ENCODE measurements at regions not wholly inside any gene's neighbourhood (a gene's known extent, or its start where the extent isn't known, plus 50 kb on each side); places are given as distances from the start of the nearest gene placed in this dataset.

DNA sequence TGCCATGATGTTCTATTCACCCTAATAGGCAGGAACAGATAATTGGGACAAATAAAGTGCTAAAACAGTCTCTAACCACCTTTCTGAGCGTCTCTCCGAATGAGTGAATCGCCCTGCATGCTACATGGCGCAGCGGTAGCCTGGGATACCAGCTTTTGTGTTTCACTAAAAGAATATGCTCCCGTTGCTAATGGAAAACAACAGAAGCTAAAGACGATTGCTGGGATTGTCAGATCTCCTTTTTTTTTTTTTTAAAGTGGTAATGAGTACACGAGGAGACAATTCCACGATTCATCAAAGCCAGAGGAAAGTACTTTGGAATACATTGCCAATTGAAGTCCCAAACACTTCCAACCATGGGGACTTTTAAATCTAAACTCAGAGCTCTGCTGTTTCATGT, 1815.3 kb upstream of the CELF4 start:
- Mint-ChIP-seq H3K36me3 (ENCODE audit: insufficient read depth, unreplicated experiment) (no peaks in the 10 kb centered on the region), H3K4me1 (ENCODE audit: insufficient read depth, unreplicated experiment) (no peaks in the 10 kb centered on the region), H3K27me3 (ENCODE audit: insufficient read depth, unreplicated experiment) (no peaks in the 10 kb centered on the region), H3K27ac (ENCODE audit: low read depth, unreplicated experiment) (no peak overlapping the region), H3K4me3 (ENCODE audit: unreplicated experiment) (no peak overlapping the region), H3K9me3 (ENCODE audit: unreplicated experiment) (no peaks in the 10 kb centered on the region)
- ChIA-PET POLR2A (interaction anchor here (0.6 kb wide), 1 partner anchor 64 kb away, joined by 3 read pairs; no protein-coding TSS in a partner anchor), CTCF (no interaction called here)
- DNase-seq (ENCODE audit: unreplicated experiment) = no peak
- intact Hi-C loops (cut with micrococcal nuclease) = no loop called here
- TF ChIP-seq, protein P1, sequence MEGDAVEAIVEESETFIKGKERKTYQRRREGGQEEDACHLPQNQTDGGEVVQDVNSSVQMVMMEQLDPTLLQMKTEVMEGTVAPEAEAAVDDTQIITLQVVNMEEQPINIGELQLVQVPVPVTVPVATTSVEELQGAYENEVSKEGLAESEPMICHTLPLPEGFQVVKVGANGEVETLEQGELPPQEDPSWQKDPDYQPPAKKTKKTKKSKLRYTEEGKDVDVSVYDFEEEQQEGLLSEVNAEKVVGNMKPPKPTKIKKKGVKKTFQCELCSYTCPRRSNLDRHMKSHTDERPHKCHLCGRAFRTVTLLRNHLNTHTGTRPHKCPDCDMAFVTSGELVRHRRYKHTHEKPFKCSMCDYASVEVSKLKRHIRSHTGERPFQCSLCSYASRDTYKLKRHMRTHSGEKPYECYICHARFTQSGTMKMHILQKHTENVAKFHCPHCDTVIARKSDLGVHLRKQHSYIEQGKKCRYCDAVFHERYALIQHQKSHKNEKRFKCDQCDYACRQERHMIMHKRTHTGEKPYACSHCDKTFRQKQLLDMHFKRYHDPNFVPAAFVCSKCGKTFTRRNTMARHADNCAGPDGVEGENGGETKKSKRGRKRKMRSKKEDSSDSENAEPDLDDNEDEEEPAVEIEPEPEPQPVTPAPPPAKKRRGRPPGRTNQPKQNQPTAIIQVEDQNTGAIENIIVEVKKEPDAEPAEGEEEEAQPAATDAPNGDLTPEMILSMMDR (IDR thresholded peaks at IDR 0.05; ENCODE audit: unreplicated experiment) = no peak
- no TSS peak for BruUV-seq (replicated peaks)

DNA sequence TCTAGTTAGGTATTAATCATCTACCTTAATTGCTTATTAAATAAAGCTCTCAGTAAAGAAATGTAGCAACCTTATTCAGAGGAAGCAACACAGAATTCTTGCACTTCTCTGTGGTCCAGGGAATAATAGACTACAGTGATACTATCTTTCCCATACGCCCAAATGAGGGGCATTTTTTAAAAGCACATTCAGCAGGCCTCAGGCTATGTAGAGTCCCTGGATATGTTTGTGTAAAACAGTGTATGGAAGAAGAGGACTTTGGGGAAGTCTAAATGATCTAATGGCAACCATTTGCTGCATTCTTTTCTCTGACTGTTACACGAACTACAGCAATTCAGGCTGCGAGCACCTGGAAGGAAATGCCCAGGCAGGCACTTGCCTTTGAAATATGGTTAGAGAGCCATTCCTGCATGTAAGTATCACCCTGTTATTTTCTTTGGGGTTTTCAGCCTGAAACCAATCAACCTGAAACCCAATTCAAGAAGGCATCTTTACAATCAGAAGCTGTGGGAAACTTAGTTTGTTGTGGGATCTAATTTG, 1814.7 kb upstream of the CELF4 start:
- intact Hi-C loops (cut with micrococcal nuclease) = no loop called here
- TF ChIP-seq, protein P1 (IDR thresholded peaks at IDR 0.05; ENCODE audit: unreplicated experiment) = no peak
- BruUV-seq (replicated peaks) = no TSS peak
- no peaks in the 10 kb centered on the region for H3K27me3 Mint-ChIP-seq (ENCODE audit: insufficient read depth, unreplicated experiment)
- no peaks in the 10 kb centered on the region for H3K36me3 Mint-ChIP-seq (ENCODE audit: insufficient read depth, unreplicated experiment)
- no peak for DNase-seq (ENCODE audit: unreplicated experiment)
- H3K4me1 Mint-ChIP-seq (ENCODE audit: insufficient read depth, unreplicated experiment) = no peaks in the 10 kb centered on the region
- ChIA-PET CTCF (interaction anchor here (1.0 kb wide), 1 partner anchor 43 kb away, joined by 3 read pairs; no protein-coding TSS in a partner anchor), POLR2A (interaction anchor here (0.6 kb wide), 1 partner anchor 65 kb away, joined by 3 read pairs; no protein-coding TSS in a partner anchor)
- H3K27ac Mint-ChIP-seq (ENCODE audit: low read depth, unreplicated experiment) = no peak overlapping the region
- no peaks in the 10 kb centered on the region for H3K9me3 Mint-ChIP-seq (ENCODE audit: unreplicated experiment)
- no peak overlapping the region for H3K4me3 Mint-ChIP-seq (ENCODE audit: unreplicated experiment)

DNA sequence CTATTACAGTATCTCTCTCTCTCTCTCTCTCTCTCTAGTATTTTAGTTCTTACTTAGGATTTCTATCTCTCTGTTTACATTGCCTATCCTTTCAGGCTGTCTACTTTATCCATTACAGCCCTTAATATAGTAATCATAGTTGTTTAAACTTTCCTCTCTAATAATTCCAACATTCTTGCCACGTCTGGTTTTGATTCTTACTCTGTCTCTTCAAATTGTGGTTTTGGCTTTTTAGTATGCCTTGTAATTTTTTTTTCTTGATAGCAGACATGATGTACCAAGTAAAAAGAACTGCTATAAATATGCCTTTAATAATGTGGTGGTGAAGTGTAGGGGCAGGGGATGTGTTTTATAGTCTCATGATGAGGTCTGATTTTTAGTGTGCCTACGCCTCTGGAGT, 1809.5 kb upstream of the CELF4 start:
- H3K27me3 Mint-ChIP-seq (ENCODE audit: insufficient read depth, unreplicated experiment) = no peaks in the 10 kb centered on the region
- no peak overlapping the region for H3K27ac Mint-ChIP-seq (ENCODE audit: low read depth, unreplicated experiment)
- POLR2A ChIA-PET = no interaction called here

DNA sequence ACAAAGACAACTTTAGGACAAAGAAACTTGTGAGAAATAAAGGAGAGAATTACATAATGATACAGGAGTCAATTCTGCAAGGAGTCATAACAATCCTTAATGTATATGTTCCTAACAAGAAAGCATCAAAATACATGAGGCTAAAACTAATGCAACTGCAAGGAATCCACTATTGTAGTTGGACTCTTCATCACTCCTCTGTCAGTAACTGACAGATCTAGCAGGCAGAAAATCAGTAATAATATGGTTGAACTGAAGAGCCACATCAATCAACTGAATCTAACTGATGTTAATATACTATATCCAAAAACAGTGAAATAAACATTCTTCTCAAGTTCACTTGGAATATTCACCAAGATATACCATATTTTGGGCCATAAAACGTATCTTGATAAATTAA, 1806.4 kb upstream of the CELF4 start:
- H3K27me3 Mint-ChIP-seq (ENCODE audit: insufficient read depth, unreplicated experiment) = no peaks in the 10 kb centered on the region
- CTCF ChIA-PET = no interaction called here
- H3K9me3 Mint-ChIP-seq (ENCODE audit: unreplicated experiment) = peaks cover 17% of the 10 kb centered on the region
- POLR2A ChIA-PET = no interaction called here
- no peak overlapping the region for H3K4me3 Mint-ChIP-seq (ENCODE audit: unreplicated experiment)
- TF ChIP-seq, protein P1 (IDR thresholded peaks at IDR 0.05; ENCODE audit: unreplicated experiment) = no peak
- H3K27ac Mint-ChIP-seq (ENCODE audit: low read depth, unreplicated experiment) = no peak overlapping the region
- H3K4me1 Mint-ChIP-seq (ENCODE audit: insufficient read depth, unreplicated experiment) = no peaks in the 10 kb centered on the region
- DNase-seq (ENCODE audit: unreplicated experiment) = no peak
- intact Hi-C loops (cut with micrococcal nuclease) = no loop called here
- H3K36me3 Mint-ChIP-seq (ENCODE audit: insufficient read depth, unreplicated experiment) = no peaks in the 10 kb centered on the region
- no TSS peak for BruUV-seq (replicated peaks)

More for the DNA sequence above, 1809.5 kb upstream of the CELF4 start:
- peaks cover 17% of the 10 kb centered on the region for H3K9me3 Mint-ChIP-seq (ENCODE audit: unreplicated experiment)
- H3K4me3 Mint-ChIP-seq (ENCODE audit: unreplicated experiment) = no peak overlapping the region
- no peaks in the 10 kb centered on the region for H3K4me1 Mint-ChIP-seq (ENCODE audit: insufficient read depth, unreplicated experiment)
- CTCF ChIA-PET = interaction anchor here (0.6 kb wide), 1 partner anchor 1372 kb away, joined by 3 read pairs; no protein-coding TSS in a partner anchor
- DNase-seq (ENCODE audit: unreplicated experiment) = no peak
- TF ChIP-seq, protein P1 (IDR thresholded peaks at IDR 0.05; ENCODE audit: unreplicated experiment) = no peak
- no TSS peak for BruUV-seq (replicated peaks)
- H3K36me3 Mint-ChIP-seq (ENCODE audit: insufficient read depth, unreplicated experiment) = no peaks in the 10 kb centered on the region
- intact Hi-C loops (cut with micrococcal nuclease) = no loop called here

All from MCF 10A (cell line).